Adrenal gland (tissue), 9 donors: ENCODE measurements at regions not wholly inside any gene's neighbourhood (a gene's known extent, or its start where the extent isn't known, plus 50 kb on each side); places are given as distances from the start of the nearest gene placed in this dataset.

ENCODE experiments used
- DNase-seq, 7 donors: peaks; one replicate each; pipeline ENCODE4 v3.0.0-alpha.2; 2019 to 2020
- H3K27ac ChIP-seq, 5 donors: fragments of 200-600 bp; sonication (generic) in 4 of 5; 1 replicate in 3 of 5; 2 replicates in 2 of 5; pipeline versions ENCODE4 v1.5.1 to v1.8.0; 2016 to 2020; ENCODE audit warnings: mild to moderate bottlenecking in 1 of 5
- H3K27me3 ChIP-seq: fragments of 200-600 bp; 2 replicates; pipeline ENCODE4 v1.8.0; 2021
- H3K36me3 ChIP-seq, 2 donors: fragments of 200-600 bp; replicated peaks in 1 of 2; 1 replicate in 1 of 2; 2 replicates in 1 of 2; pipeline versions ENCODE4 v1.5.1 to v1.8.0; 2018 to 2022
- H3K4me1 ChIP-seq, 2 donors: fragments of 200-600 bp; replicated peaks in 1 of 2; 1 replicate in 1 of 2; 2 replicates in 1 of 2; pipeline versions ENCODE4 v1.5.1 to v1.8.0; 2018 to 2021
- H3K4me3 ChIP-seq, 4 donors: fragments of 200-600 bp; sonication (generic) in 3 of 4; one replicate each; pipeline ENCODE4 v1.5.1; 2016 to 2018
- H3K9me3 ChIP-seq, 3 donors: fragments of 200-600 bp; sonication (generic) in 1 of 3; replicated peaks in 1 of 3; 1 replicate in 2 of 3; 2 replicates in 1 of 3; pipeline versions ENCODE4 v1.5.1 to v1.8.0; 2016 to 2021
- POLR2A ChIP-seq, 2 donors: fragments of 450-650 bp; IDR thresholded peaks; one replicate each; pipeline ENCODE4 v1.6.1; 2017; ENCODE audit warnings: antibody characterized with exemption in 2 of 2, mild to moderate bottlenecking in 2 of 2, moderate library complexity in 1 of 2
- WGBS, 4 donors: extraction: QIAGEN DNeasy Blood & Tissue Kit in 2 of 4; methylation state at CpG; one replicate each; pipeline versions ENCODE4 v1.1.5 to v1.1.7; 2013 to 2017; 5-methylcytosine and 5-hydroxymethylcytosine counted together
- intact Hi-C, 2 donors: fragments of 100-400 bp; cut with DNase I; formaldehyde crosslinking; loops; one replicate each; pipeline versions ENCODE4 v1.14.1 to v1.15.0; 2022 to 2023
- TF ChIP-seq, protein P1 (sequence below), 6 experiments: fragments of 450-650 bp in 4 of 6; fragments of 200-600 bp in 2 of 6; sonication (generic) in 1 of 6; IDR thresholded peaks; 1 replicate in 5 of 6; 2 replicates in 1 of 6; pipeline versions ENCODE4 v1.5.1 to v1.8.0; 2016 to 2021; ENCODE audit warnings: antibody characterized with exemption in 6 of 6, mild to moderate bottlenecking in 2 of 6, moderate library complexity in 1 of 6
- donor health status: healthy with polysubstance abuse.
- donor health status: Bipolar disorder and iron deficiency.
- donor health status: DM: yes; HTN: yes; CAD: no.
- donor health status: DM: no; HTN: no; CAD: no.
- donor health status: DM: no; HTN: no; CAD: no.

DNA sequence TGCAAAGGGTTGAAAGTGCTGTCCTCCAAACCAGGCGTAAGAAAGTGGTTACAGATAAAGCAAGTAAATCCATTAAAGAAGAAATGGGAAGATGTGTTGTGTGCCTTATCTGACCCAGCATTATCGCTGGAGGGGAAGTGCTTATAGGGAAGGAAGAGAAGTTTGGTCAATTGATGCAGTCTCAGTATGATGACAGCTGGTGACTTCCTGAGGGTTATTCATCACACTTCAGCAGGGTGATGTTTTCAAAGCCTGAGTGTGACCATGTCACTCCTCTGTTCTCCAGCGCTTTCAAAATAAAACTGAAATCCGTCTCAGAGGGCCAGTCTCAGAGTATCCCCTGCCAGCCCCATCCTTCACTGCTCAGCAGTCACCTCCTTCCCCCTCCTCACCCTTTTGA is 505.4 kb upstream of the RBFOX1 start:
- WGBS, 4 donors: 18 to 29% (median 19%) methylated on average over 4 of the region's 4 CpGs

GRCh38 chr16:6822041-6822440 is 510.6 kb upstream of the RBFOX1 start:
- intact Hi-C loops: no loop called here
- no peaks in the 10 kb centered on the region for H3K9me3 ChIP-seq
- no peak overlapping the region for H3K4me3 ChIP-seq
- H3K27ac ChIP-seq: no peak overlapping the region
- DNase-seq: no peak
- WGBS, 4 donors: 44 to 50% (median 48%) methylated on average over 4 of the region's 4 CpGs
- TF ChIP-seq, protein P1, sequence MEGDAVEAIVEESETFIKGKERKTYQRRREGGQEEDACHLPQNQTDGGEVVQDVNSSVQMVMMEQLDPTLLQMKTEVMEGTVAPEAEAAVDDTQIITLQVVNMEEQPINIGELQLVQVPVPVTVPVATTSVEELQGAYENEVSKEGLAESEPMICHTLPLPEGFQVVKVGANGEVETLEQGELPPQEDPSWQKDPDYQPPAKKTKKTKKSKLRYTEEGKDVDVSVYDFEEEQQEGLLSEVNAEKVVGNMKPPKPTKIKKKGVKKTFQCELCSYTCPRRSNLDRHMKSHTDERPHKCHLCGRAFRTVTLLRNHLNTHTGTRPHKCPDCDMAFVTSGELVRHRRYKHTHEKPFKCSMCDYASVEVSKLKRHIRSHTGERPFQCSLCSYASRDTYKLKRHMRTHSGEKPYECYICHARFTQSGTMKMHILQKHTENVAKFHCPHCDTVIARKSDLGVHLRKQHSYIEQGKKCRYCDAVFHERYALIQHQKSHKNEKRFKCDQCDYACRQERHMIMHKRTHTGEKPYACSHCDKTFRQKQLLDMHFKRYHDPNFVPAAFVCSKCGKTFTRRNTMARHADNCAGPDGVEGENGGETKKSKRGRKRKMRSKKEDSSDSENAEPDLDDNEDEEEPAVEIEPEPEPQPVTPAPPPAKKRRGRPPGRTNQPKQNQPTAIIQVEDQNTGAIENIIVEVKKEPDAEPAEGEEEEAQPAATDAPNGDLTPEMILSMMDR (IDR thresholded peaks at IDR 0.05): no peak
- TF ChIP-seq POLR2A (IDR thresholded peaks at IDR 0.05): no peak
- H3K36me3 ChIP-seq: no peaks in the 10 kb centered on the region
- H3K27me3 ChIP-seq: no peaks in the 10 kb centered on the region
- no peaks in the 10 kb centered on the region for H3K4me1 ChIP-seq

More for the DNA sequence above, 505.4 kb upstream of the RBFOX1 start:
- H3K4me3 ChIP-seq: no peak overlapping the region
- intact Hi-C loops: no loop called here
- H3K9me3 ChIP-seq: no peaks in the 10 kb centered on the region
- peak in 2 of 7 donors; percentile 7 to 18 for DNase-seq
- TF ChIP-seq, protein P1 (IDR thresholded peaks at IDR 0.05): no peak
- no peak for TF ChIP-seq POLR2A (IDR thresholded peaks at IDR 0.05)
- H3K4me1 ChIP-seq: no peaks in the 10 kb centered on the region
- H3K36me3 ChIP-seq: no peaks in the 10 kb centered on the region
- H3K27me3 ChIP-seq: no peaks in the 10 kb centered on the region
- H3K27ac ChIP-seq: peak overlapping the region in 1 of 5 donors; percentile 16

DNA sequence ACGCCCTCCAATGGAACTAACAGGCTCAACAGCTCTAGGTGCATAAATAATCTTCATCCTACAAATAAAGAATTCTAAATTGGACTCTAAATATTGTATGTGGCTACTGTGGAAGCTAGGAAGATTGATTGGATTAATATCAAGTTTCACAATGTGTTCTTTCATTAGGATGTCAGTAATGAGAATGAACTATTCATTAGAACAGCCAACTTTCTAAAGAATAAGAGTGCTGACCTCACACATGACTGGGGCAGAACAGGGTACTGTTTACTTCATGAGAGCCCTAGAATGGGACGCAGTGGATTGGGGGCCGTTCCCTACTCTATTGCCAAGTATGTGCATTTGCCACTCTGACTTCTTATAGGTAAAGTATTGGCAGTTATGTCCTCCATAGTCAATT is 528.2 kb upstream of the RBFOX1 start:
- Histone ChIP-seq H3K27me3 (no peaks in the 10 kb centered on the region), H3K27ac (no peak overlapping the region), H3K36me3 (no peaks in the 10 kb centered on the region), H3K9me3 (no peaks in the 10 kb centered on the region), H3K4me3 (no peak overlapping the region), H3K4me1 (no peaks in the 10 kb centered on the region)
- DNase-seq: no peak
- no peak for TF ChIP-seq POLR2A (IDR thresholded peaks at IDR 0.05)
- TF ChIP-seq, protein P1 (IDR thresholded peaks at IDR 0.05): no peak
- intact Hi-C loops: no loop called here
- 68 to 75% (median 70%) methylated on average over 3 of the region's 3 CpGs for WGBS, 4 donors

DNA sequence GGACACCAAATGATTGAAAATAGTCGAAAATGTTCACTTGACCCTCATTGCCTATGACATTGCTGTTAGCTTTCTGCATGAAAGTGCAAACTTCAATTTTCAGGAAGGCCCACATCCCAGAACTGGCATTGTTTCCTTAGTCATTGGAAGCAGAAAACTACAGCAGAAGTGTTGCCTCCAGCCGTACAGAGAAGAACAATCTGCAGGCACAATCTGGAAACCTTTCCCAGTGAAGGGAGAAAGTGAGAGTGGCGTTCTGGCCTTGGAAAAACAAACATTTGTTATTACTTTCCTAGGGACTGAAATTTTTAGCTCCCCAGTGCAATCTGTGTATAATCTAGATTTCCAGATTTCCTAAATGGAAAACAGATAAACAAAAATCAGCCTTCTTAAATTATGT is 529.5 kb upstream of the RBFOX1 start:
- Histone ChIP-seq H3K36me3 (no peaks in the 10 kb centered on the region), H3K4me1 (no peaks in the 10 kb centered on the region), H3K27ac (no peak overlapping the region), H3K9me3 (no peaks in the 10 kb centered on the region), H3K27me3 (no peaks in the 10 kb centered on the region), H3K4me3 (no peak overlapping the region)
- no peak for TF ChIP-seq POLR2A (IDR thresholded peaks at IDR 0.05)
- TF ChIP-seq, protein P1 (IDR thresholded peaks at IDR 0.05): no peak
- DNase-seq: no peak
- WGBS, 4 donors: 32 to 39% (median 35%) methylated on average over 3 of the region's 3 CpGs
- intact Hi-C loops: no loop called here
